KMS-11 (cell line): ENCODE measurements at regions not wholly inside any gene's neighbourhood (a gene's known extent, or its start where the extent isn't known, plus 50 kb on each side); places are given as distances from the start of the nearest gene placed in this dataset.

Experiments used
- H2AFZ ChIP-seq: fragments of 200-600 bp; sonication (generic); 2 replicates; pipeline ENCODE4 v1.6.1; 2016; ENCODE audit warnings: antibody characterized with exemption, mixed run types, low read depth
- H3K27ac ChIP-seq: fragments of 200-600 bp; sonication (generic); 2 replicates; pipeline ENCODE4 v1.6.1; 2016; ENCODE audit warnings: mild to moderate bottlenecking, mixed run types
- H3K27me3 ChIP-seq: fragments of 200-600 bp; sonication (generic); 2 replicates; pipeline ENCODE4 v1.6.1; 2017; ENCODE audit warnings: mild to moderate bottlenecking, low read depth, mixed run types, moderate library complexity; ENCODE audit not compliant: insufficient read depth
- H3K36me3 ChIP-seq: fragments of 200-600 bp; sonication (generic); 2 replicates; pipeline ENCODE4 v1.6.1; 2017; ENCODE audit warnings: mild to moderate bottlenecking, mixed run types; ENCODE audit not compliant: insufficient read depth
- H3K4me1 ChIP-seq: fragments of 200-600 bp; sonication (generic); 2 replicates; pipeline ENCODE4 v1.6.1; 2016; ENCODE audit warnings: mild to moderate bottlenecking, low read depth, mixed run types; ENCODE audit not compliant: poor library complexity, severe bottlenecking
- H3K4me2 ChIP-seq: fragments of 200-600 bp; sonication (generic); 2 replicates; pipeline ENCODE4 v1.7.0; 2016; ENCODE audit warnings: mild to moderate bottlenecking, mixed run types
- H3K4me3 ChIP-seq: fragments of 200-600 bp; sonication (generic); IDR thresholded peaks from 2 replicates; pipeline ENCODE4 v1.6.1; 2017; ENCODE audit warnings: low read depth, low read length, mixed read lengths; ENCODE audit not compliant: insufficient read depth
- H3K79me2 ChIP-seq: fragments of 200-600 bp; sonication (generic); 2 replicates; pipeline ENCODE4 v1.6.1; 2016; ENCODE audit warnings: low read depth, mixed run types; ENCODE audit not compliant: insufficient read depth
- H3K9ac ChIP-seq: fragments of 200-600 bp; sonication (generic); 2 replicates; pipeline ENCODE4 v1.6.1; 2016; ENCODE audit warnings: mild to moderate bottlenecking, mixed run types
- H4K20me1 ChIP-seq: fragments of 200-600 bp; sonication (generic); 2 replicates; pipeline ENCODE4 v1.6.1; 2016; ENCODE audit warnings: mild to moderate bottlenecking, mixed run types; ENCODE audit not compliant: insufficient read depth
- CTCF ChIP-seq: fragments of 200-600 bp; sonication (generic); conservative IDR thresholded peaks from 2 replicates; pipeline ENCODE4 v1.6.1; 2017; ENCODE audit warnings: low read depth, mild to moderate bottlenecking, antibody characterized with exemption, low read length, moderate library complexity, mixed read lengths

GRCh38 chr20:52432740-52433139, 241.2 kb upstream of the ZFP64 start:
- no peak overlapping the region for H3K9ac ChIP-seq

GRCh38 chr20:52429029-52429428, 237.4 kb upstream of the ZFP64 start:
- no peaks in the 10 kb centered on the region for H3K27me3 ChIP-seq
- no peak overlapping the region for H3K4me3 ChIP-seq
- H3K4me2 ChIP-seq: no peak overlapping the region
- no peaks in the 10 kb centered on the region for H3K36me3 ChIP-seq
- no peak overlapping the region for H3K9ac ChIP-seq
- no peak overlapping the region for H3K27ac ChIP-seq
- H3K79me2 ChIP-seq: no peaks in the 10 kb centered on the region
- no peak for TF ChIP-seq CTCF
- H2AFZ ChIP-seq: no peak overlapping the region
- no peaks in the 10 kb centered on the region for H4K20me1 ChIP-seq
- no peaks in the 10 kb centered on the region for H3K4me1 ChIP-seq

More at GRCh38 chr20:52432740-52433139, 241.2 kb upstream of the ZFP64 start:
- H3K4me1 ChIP-seq: no peaks in the 10 kb centered on the region
- H4K20me1 ChIP-seq: no peaks in the 10 kb centered on the region
- no peak for TF ChIP-seq CTCF
- no peak overlapping the region for H3K27ac ChIP-seq
- no peak overlapping the region for H2AFZ ChIP-seq
- H3K4me3 ChIP-seq: no peak overlapping the region
- no peaks in the 10 kb centered on the region for H3K27me3 ChIP-seq
- H3K36me3 ChIP-seq: no peaks in the 10 kb centered on the region
- no peak overlapping the region for H3K4me2 ChIP-seq
- H3K79me2 ChIP-seq: no peaks in the 10 kb centered on the region

GRCh38 chr20:52427960-52428359, 236.4 kb upstream of the ZFP64 start:
- Histone ChIP-seq H3K27me3 (no peaks in the 10 kb centered on the region), H4K20me1 (no peaks in the 10 kb centered on the region), H3K4me2 (no peak overlapping the region), H3K27ac (no peak overlapping the region), H2AFZ (no peak overlapping the region), H3K36me3 (no peaks in the 10 kb centered on the region), H3K4me3 (no peak overlapping the region), H3K79me2 (no peaks in the 10 kb centered on the region), H3K4me1 (no peaks in the 10 kb centered on the region), H3K9ac (no peak overlapping the region)
- no peak for TF ChIP-seq CTCF

GRCh38 chr20:52426856-52427255, 235.3 kb upstream of the ZFP64 start:
- H3K79me2 ChIP-seq: no peaks in the 10 kb centered on the region
- no peak overlapping the region for H2AFZ ChIP-seq
- H3K36me3 ChIP-seq: no peaks in the 10 kb centered on the region
- no peak overlapping the region for H3K4me3 ChIP-seq
- H3K4me2 ChIP-seq: no peak overlapping the region
- no peak overlapping the region for H3K9ac ChIP-seq
- no peak overlapping the region for H3K27ac ChIP-seq
- TF ChIP-seq CTCF: no peak
- H3K4me1 ChIP-seq: no peaks in the 10 kb centered on the region
- no peaks in the 10 kb centered on the region for H3K27me3 ChIP-seq
- no peaks in the 10 kb centered on the region for H4K20me1 ChIP-seq

- Histone ChIP-seq H3K4me1 (no peaks in the 10 kb centered on the region), H3K36me3 (no peaks in the 10 kb centered on the region), H3K27me3 (no peaks in the 10 kb centered on the region), H3K9ac (no peak overlapping the region), H3K27ac (no peak overlapping the region), H3K4me2 (no peak overlapping the region), H3K4me3 (no peak overlapping the region), H3K79me2 (no peaks in the 10 kb centered on the region), H4K20me1 (no peaks in the 10 kb centered on the region), H2AFZ (no peak overlapping the region)
- TF ChIP-seq CTCF: no peak
These were observed 234.1 kb upstream of the ZFP64 start for GRCh38 chr20:52425701-52426100.
